Tibial nerve (tissue), 4 donors: ENCODE measurements at regions not wholly inside any gene's neighbourhood (a gene's known extent, or its start where the extent isn't known, plus 50 kb on each side); places are given as distances from the start of the nearest gene placed in this dataset.

Experiments
- CTCF ChIP-seq, 5 experiments: fragments of 200-600 bp in 3 of 5; fragments of 450-650 bp in 2 of 5; sonication (generic) in 3 of 5; IDR thresholded peaks; one replicate each; pipeline ENCODE4 v1.5.1; 2016 to 2019; ENCODE audit warnings: antibody characterized with exemption in 5 of 5, mild to moderate bottlenecking in 3 of 5, moderate library complexity in 2 of 5
- EP300 ChIP-seq, 2 donors: sonication (generic); formaldehyde crosslinking; IDR thresholded peaks; one replicate each; pipeline ENCODE4 v1.6.1; 2017; ENCODE audit warnings: antibody characterized with exemption in 2 of 2, mild to moderate bottlenecking in 1 of 2
- POLR2A ChIP-seq, 2 donors: fragments of 450-650 bp; IDR thresholded peaks; one replicate each; pipeline ENCODE4 v1.6.1; 2017; ENCODE audit warnings: antibody characterized with exemption in 2 of 2, mild to moderate bottlenecking in 2 of 2, moderate library complexity in 2 of 2

GRCh38 chr7:1343551-1343950, 110.9 kb downstream of the UNCX start:
- no peak for TF ChIP-seq CTCF (IDR thresholded peaks at IDR 0.05)
- no peak for TF ChIP-seq POLR2A (IDR thresholded peaks at IDR 0.05)
- no peak for TF ChIP-seq EP300 (IDR thresholded peaks at IDR 0.05)
